Activated naive CD4-positive, alpha-beta T cell treated with anti-CD3 and anti-CD28 coated beads, Interleukin-2, amount 50 U/mL, for 24 hours (primary cell): ENCODE measurements at regions not wholly inside any gene's neighbourhood (a gene's known extent, or its start where the extent isn't known, plus 50 kb on each side); places are given as distances from the start of the nearest gene placed in this dataset.

Experiments used
- H3K27ac Mint-ChIP-seq: one replicate; pipeline ENCODE4 v1.8.0; 2021; ENCODE audit warnings: mild to moderate bottlenecking, mixed read lengths
- H3K27me3 Mint-ChIP-seq: one replicate; pipeline ENCODE4 v1.8.0; 2021; ENCODE audit warnings: mixed read lengths
- H3K36me3 Mint-ChIP-seq: one replicate; pipeline ENCODE4 v1.8.0; 2021; ENCODE audit warnings: mixed read lengths
- H3K4me1 Mint-ChIP-seq: one replicate; pipeline ENCODE4 v1.8.0; 2021; ENCODE audit warnings: mixed read lengths
- H3K4me3 Mint-ChIP-seq: one replicate; pipeline ENCODE4 v1.8.0; 2021; ENCODE audit warnings: mild to moderate bottlenecking, mixed read lengths
- H3K9me3 Mint-ChIP-seq: one replicate; pipeline ENCODE4 v1.8.0; 2021; ENCODE audit warnings: mixed read lengths

DNA sequence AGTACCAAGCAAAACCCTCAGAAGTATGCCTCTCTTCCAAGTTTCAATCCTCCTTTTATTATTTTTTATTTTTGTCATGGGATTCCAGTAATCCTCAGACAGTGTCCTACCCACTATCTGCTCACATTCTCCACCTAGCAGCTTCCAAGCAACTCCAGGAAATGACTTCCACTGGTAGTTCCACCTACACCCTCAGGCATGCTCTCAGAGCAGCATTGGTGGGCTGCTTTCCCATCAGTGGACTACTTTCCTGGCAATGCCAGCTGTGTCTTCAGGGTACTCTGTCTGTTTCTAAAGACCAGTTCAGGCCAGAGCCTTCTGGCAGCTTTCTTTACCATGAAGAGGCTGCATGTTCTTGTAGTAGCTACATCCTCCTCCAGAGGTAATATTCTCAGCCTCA, 244.0 kb downstream of the HGF start:
- no peaks in the 10 kb centered on the region for H3K27me3 Mint-ChIP-seq
- H3K9me3 Mint-ChIP-seq = no peaks in the 10 kb centered on the region
- H3K27ac Mint-ChIP-seq = no peak overlapping the region
- H3K4me1 Mint-ChIP-seq = no peaks in the 10 kb centered on the region
- H3K4me3 Mint-ChIP-seq = no peak overlapping the region
- H3K36me3 Mint-ChIP-seq = no peaks in the 10 kb centered on the region

DNA sequence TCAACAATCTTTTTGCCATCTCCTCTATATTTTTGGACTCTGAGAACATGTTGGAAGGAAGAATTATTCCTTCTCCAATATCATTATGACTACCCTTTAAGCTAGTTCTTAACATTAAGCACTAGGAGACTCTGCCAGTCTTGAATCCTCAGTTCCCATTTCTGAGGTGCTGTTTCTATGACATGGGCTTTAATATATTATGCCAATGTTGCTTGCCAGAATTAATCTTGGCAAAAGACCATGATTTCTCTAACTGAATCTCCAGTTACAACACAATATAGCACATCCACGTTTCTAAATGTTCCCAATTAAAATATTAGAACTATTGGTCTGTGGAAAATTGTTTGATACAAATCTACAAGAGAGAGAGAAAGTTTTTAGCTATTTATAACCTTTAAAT, 250.0 kb downstream of the HGF start:
- H3K9me3 Mint-ChIP-seq = no peaks in the 10 kb centered on the region
- no peak overlapping the region for H3K4me3 Mint-ChIP-seq
- H3K36me3 Mint-ChIP-seq = no peaks in the 10 kb centered on the region
- no peaks in the 10 kb centered on the region for H3K27me3 Mint-ChIP-seq
- no peak overlapping the region for H3K27ac Mint-ChIP-seq
- no peaks in the 10 kb centered on the region for H3K4me1 Mint-ChIP-seq

DNA sequence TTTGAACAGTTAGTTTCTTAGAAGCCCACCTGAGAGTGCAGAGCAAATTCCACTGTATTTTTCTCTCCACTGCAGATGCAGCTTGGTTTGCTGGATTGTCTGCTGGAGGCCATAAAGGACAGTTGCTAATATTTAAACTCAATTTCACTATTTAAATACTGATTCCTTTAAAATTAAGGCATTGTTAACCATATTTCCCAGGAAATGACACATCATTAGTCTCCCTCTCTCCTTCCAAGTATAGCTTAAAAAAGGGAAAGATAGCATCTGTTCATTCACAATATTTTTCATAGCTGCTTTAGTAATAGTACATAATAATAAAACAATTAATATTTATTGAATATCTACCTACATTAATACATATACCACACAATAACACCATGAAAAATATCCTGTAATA, 252.9 kb downstream of the HGF start:
- Mint-ChIP-seq H3K9me3 (peaks cover 5% of the 10 kb centered on the region), H3K36me3 (no peaks in the 10 kb centered on the region), H3K4me3 (no peak overlapping the region), H3K27ac (no peak overlapping the region), H3K27me3 (no peaks in the 10 kb centered on the region), H3K4me1 (no peaks in the 10 kb centered on the region)

DNA sequence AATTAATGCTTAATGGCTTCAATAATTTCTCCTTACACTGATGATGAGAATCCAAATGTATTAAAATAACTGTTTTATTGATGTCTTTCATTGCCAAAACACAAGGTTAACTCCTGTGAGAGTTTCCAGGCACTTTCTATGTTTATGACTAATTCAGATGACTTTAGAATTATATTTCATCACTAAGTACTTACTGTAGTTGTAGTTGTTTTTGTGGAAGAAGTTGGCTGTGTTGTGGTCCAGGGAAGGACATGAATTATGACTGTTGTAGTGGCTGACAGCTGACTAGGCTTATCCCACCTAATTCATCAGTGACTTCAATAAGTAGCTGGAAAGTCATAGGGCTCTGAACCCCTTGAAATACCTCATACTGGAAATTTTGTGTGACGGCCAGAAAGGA, 254.8 kb downstream of the HGF start:
- no peak overlapping the region for H3K27ac Mint-ChIP-seq
- no peaks in the 10 kb centered on the region for H3K4me1 Mint-ChIP-seq
- H3K9me3 Mint-ChIP-seq = peaks cover 5% of the 10 kb centered on the region
- no peaks in the 10 kb centered on the region for H3K36me3 Mint-ChIP-seq
- no peak overlapping the region for H3K4me3 Mint-ChIP-seq
- H3K27me3 Mint-ChIP-seq = no peaks in the 10 kb centered on the region

DNA sequence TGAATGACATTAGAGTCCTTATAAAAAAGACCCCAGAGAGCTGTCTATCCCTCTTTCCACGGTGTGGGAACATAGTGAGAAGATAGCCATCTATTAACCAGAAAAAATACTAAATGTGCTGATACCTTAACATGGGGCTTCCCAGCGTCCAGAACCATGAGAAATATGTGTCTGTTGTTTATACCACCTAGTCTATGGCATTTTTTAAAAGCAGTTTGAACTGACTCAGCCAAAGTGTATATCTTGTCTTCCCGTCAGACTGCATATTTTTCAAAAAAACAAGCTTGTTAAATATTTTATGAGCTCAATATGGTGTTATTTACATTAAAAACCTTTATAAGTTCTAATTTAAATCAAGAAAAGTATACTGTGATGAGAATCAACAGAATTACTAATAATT, 255.3 kb downstream of the HGF start:
- no peaks in the 10 kb centered on the region for H3K36me3 Mint-ChIP-seq
- H3K27ac Mint-ChIP-seq = no peak overlapping the region
- no peak overlapping the region for H3K4me3 Mint-ChIP-seq

DNA sequence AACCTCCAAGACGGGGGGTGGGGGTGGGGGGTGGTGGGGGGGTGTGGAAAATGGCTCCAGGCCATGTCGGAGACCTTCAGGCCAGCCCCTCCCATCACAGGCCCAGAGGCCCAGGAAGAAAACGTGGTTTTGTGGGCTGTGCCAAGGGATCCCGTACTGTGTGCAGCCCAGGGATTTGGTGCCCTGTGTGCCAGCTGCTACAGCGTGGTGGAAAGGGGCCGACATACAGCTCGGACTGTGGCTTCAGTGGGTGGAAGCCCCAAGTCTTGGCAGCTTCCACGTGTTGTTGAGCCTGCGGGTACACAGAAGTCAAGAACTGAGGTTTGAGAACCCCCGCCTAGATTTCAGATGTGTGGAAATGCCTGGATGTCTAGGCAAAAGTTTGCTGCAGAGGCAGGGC, 259.7 kb downstream of the HGF start:
- Mint-ChIP-seq H3K9me3 (peaks cover 5% of the 10 kb centered on the region), H3K27me3 (no peaks in the 10 kb centered on the region), H3K4me3 (no peak overlapping the region)

More for the DNA sequence above, 255.3 kb downstream of the HGF start:
- no peaks in the 10 kb centered on the region for H3K27me3 Mint-ChIP-seq
- H3K4me1 Mint-ChIP-seq = no peaks in the 10 kb centered on the region
- H3K9me3 Mint-ChIP-seq = peaks cover 5% of the 10 kb centered on the region

DNA sequence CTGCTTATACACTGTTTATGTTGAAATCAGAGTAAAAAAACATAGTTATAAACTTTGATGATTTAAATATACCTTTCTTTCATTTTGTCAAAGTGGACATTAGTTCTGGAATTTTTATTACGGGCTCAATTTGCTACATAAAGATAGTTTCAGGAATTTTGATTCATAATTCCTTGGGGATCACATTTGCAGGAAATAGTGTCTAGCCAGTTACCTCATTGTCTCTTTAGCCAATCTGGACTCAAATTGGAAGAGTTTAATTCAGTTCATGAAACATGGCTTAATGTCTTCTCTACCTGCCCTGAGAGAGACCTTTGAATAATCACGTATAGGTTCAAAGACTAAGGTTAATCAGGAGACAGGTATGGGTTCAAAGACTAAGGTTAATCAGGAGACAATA, 262.6 kb downstream of the HGF start:
- no peaks in the 10 kb centered on the region for H3K4me1 Mint-ChIP-seq
- H3K4me3 Mint-ChIP-seq = no peak overlapping the region
- H3K9me3 Mint-ChIP-seq = no peaks in the 10 kb centered on the region
- H3K36me3 Mint-ChIP-seq = no peaks in the 10 kb centered on the region
- H3K27ac Mint-ChIP-seq = no peak overlapping the region
- no peaks in the 10 kb centered on the region for H3K27me3 Mint-ChIP-seq

More for the DNA sequence above, 259.7 kb downstream of the HGF start:
- Mint-ChIP-seq H3K4me1 (no peaks in the 10 kb centered on the region), H3K36me3 (no peaks in the 10 kb centered on the region), H3K27ac (no peak overlapping the region)

DNA sequence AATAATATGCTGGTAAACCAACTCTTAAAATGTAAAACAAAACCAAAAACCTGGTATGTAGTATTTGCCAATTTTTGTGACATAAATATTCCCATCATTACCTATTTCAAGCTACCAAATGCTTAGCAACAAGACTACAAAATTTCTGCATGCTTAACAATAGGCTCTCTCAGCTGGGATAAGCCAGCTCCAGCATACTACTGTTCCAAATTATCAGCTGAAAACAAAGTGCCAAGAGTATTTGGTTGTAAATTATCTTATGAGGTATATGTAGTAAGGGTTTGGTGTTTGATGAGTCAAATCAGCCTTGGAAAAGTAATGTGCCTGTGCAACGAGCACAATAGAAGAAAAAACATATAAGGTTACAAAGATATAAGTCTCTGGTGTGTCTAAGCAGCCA, 263.2 kb downstream of the HGF start:
- no peaks in the 10 kb centered on the region for H3K36me3 Mint-ChIP-seq
- no peaks in the 10 kb centered on the region for H3K4me1 Mint-ChIP-seq
- no peaks in the 10 kb centered on the region for H3K9me3 Mint-ChIP-seq
- H3K27ac Mint-ChIP-seq = no peak overlapping the region
- no peak overlapping the region for H3K4me3 Mint-ChIP-seq
- no peaks in the 10 kb centered on the region for H3K27me3 Mint-ChIP-seq

DNA sequence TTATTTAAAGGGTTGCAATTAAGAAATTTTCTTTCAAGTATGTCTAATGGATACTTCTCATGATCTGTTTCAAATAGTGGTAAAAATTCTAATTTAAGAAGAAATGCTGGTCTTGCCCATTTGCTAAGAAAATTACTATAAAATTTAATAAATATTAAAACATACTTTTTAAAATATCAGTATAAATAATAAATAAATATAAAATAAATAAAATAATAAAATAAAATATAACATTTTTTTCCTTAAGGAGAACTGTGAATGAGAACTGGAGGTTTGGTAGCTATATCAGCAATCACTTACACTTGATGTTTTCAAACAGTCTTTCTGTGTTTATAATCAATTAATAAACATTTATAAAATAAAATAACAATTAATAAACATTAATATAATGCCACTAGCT, 266.1 kb downstream of the HGF start:
- Mint-ChIP-seq H3K9me3 (no peaks in the 10 kb centered on the region), H3K27ac (no peak overlapping the region), H3K36me3 (no peaks in the 10 kb centered on the region), H3K4me1 (no peaks in the 10 kb centered on the region), H3K4me3 (no peak overlapping the region), H3K27me3 (no peaks in the 10 kb centered on the region)

DNA sequence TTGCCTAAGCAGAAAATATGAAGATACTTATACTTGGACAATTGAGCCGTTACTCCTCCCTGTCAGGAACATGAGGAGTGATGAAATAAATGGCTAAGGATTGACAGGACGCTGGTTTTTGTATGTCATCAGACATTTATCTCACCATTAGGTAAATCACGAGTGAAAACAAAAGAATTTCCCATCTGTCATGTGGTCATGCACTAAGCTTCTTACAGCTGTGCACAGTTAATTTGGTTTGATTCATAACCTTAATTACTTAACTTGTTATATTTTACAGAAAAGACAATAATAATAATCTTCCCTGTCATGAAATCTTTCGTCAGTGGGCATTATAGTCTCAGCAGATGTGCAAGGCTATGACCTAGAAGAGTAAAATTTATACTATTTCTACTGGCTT, 266.5 kb downstream of the HGF start:
- Mint-ChIP-seq H3K9me3 (no peaks in the 10 kb centered on the region), H3K4me1 (no peaks in the 10 kb centered on the region), H3K27me3 (no peaks in the 10 kb centered on the region), H3K36me3 (no peaks in the 10 kb centered on the region), H3K4me3 (no peak overlapping the region), H3K27ac (no peak overlapping the region)

DNA sequence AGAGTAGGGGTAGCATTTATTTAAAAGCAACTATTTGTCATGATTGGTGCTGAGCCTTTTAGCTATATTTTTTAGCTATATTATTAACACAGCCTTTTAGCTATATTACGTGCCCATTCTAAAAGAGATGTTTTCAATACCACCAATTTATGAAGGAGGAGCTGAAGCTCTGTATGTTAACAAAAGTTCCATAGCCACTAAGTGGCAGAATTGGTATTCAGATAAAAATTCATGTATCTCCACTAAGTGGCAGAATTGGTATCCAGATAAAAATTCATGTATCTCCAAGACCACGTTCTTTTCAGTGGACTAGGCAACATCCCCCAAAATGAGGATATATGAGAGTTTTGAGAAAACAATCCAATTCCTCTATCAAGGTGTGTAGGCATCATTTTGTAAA, 268.6 kb downstream of the HGF start:
- no peak overlapping the region for H3K27ac Mint-ChIP-seq

DNA sequence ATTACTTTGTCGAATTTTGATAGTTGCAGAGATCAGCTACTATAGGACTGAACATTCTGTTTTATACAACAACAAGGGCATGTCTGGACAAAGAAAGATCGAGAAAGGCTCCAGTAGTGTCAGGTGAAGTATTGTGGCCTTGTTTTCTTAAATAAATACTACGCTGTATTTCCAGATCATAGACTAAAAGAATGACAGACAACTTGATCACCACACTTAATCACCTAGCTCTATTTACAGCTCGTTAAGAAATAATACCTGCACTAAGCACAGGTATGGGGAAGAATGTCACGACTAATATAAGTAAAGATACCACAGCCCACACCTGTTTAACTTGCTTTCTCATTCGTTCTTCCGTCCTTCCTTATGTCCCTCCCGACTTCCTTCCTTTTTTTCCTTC, 269.2 kb downstream of the HGF start:
- Mint-ChIP-seq H3K27ac (no peak overlapping the region), H3K27me3 (no peaks in the 10 kb centered on the region), H3K4me1 (no peaks in the 10 kb centered on the region)

More for the DNA sequence above, 268.6 kb downstream of the HGF start:
- Mint-ChIP-seq H3K4me3 (no peak overlapping the region), H3K27me3 (no peaks in the 10 kb centered on the region), H3K4me1 (no peaks in the 10 kb centered on the region), H3K36me3 (no peaks in the 10 kb centered on the region), H3K9me3 (no peaks in the 10 kb centered on the region)

DNA sequence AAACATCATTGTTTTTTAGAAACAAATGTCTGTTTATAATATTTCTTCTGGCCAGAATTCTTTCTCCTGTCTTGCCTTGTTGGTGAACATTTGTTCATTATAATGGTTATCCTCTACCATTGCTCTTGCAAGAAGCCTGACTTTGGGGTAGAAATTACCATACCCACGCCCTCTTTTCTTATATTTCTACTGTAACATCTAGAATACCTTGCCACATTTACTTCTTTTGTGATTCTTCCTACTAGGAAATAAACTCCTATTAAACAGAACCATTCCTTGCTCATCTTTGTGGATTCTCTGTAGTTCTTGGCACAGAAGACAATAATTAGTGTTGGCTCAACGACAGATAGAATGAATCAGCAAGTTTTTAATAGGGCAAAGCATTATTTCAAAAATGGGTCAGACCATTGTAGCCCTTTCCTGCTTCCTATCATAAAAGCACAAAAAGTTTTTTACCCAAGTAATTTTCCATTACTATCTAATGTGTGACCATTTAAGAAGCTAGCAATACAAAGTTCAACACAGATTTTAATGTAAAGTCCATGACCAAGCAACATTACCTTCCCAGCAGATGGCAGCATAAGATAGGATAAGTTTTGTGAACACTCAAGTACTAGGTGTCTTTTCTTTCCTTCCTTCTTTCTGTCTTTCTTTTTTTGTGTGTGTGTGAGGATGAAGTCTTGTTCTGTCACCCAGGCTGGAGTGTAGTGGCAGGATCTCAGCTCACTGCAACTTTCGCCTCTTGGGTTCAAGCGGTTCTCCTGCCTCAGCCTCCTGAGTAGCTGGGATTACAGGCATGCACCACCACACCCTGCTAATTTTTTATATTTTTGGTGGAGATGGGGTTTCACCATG, 270.4 kb downstream of the HGF start:
- H3K4me1 Mint-ChIP-seq = no peaks in the 10 kb centered on the region
- no peak overlapping the region for H3K27ac Mint-ChIP-seq
- no peaks in the 10 kb centered on the region for H3K36me3 Mint-ChIP-seq
- H3K9me3 Mint-ChIP-seq = no peaks in the 10 kb centered on the region
- no peak overlapping the region for H3K4me3 Mint-ChIP-seq
- H3K27me3 Mint-ChIP-seq = no peaks in the 10 kb centered on the region

More for the DNA sequence above, 269.2 kb downstream of the HGF start:
- no peaks in the 10 kb centered on the region for H3K36me3 Mint-ChIP-seq
- H3K4me3 Mint-ChIP-seq = no peak overlapping the region
- no peaks in the 10 kb centered on the region for H3K9me3 Mint-ChIP-seq

DNA sequence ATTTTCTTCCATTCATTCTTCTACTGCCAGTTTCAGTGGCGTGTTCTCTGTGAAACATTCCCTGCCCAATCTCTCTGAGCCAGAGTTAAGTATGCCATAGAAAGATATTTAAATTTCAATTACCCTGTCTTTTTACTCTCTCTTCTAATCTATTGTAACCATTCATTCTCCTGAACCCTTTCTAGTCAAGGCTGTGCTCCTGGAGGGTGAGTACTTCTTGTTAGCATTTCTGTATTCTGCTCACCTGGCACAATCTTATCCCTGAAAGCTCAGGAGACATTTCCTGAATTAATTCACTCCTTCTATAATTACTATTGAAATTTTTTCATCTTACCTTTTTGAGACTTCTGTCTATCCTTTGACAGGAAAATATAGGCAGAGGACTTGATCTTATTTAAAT, 271.7 kb downstream of the HGF start:
- no peaks in the 10 kb centered on the region for H3K27me3 Mint-ChIP-seq
- no peak overlapping the region for H3K27ac Mint-ChIP-seq
- no peaks in the 10 kb centered on the region for H3K36me3 Mint-ChIP-seq
- no peak overlapping the region for H3K4me3 Mint-ChIP-seq
- no peaks in the 10 kb centered on the region for H3K9me3 Mint-ChIP-seq
- no peaks in the 10 kb centered on the region for H3K4me1 Mint-ChIP-seq

DNA sequence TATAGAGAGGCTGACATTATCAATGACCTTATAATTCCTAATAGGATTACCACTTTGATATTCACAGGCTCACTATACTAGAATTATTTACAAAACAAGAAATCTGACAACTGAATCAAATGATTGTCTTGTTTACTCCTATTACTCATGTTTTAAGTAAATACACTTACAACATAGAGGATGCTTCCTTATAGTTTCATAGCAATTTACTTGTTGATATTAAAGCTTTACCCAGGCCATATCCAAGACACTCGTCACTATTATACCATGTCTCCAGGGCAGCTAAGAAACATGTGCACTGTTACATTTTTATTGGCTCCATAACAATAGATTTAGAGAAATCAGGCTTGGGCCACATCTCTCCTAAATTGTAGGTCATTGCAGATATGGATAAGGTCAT, 276.9 kb downstream of the HGF start:
- Mint-ChIP-seq H3K27ac (no peak overlapping the region), H3K4me1 (no peaks in the 10 kb centered on the region), H3K36me3 (no peaks in the 10 kb centered on the region), H3K9me3 (no peaks in the 10 kb centered on the region), H3K4me3 (no peak overlapping the region), H3K27me3 (no peaks in the 10 kb centered on the region)

DNA sequence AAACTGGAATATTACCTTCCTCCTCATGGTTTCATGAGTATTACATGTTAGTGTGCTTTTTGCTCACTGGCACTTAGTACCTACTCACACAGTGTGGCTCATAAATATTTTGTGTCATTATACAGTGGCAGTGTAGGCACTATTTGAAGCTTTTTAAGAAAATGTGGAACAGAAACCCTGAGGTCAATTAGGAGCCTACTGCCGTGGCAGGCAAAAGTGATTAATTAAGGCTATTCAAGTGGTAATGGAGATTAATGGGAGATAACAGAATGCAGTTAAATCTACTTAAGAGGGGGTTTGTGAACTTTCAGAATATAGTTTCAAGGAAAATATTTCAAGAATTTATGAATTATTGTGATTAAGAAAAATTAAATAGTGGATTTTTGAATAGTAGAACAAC, 277.6 kb downstream of the HGF start:
- no peaks in the 10 kb centered on the region for H3K9me3 Mint-ChIP-seq
- no peak overlapping the region for H3K27ac Mint-ChIP-seq
- H3K36me3 Mint-ChIP-seq = no peaks in the 10 kb centered on the region
- no peaks in the 10 kb centered on the region for H3K27me3 Mint-ChIP-seq
- no peaks in the 10 kb centered on the region for H3K4me1 Mint-ChIP-seq
- no peak overlapping the region for H3K4me3 Mint-ChIP-seq

DNA sequence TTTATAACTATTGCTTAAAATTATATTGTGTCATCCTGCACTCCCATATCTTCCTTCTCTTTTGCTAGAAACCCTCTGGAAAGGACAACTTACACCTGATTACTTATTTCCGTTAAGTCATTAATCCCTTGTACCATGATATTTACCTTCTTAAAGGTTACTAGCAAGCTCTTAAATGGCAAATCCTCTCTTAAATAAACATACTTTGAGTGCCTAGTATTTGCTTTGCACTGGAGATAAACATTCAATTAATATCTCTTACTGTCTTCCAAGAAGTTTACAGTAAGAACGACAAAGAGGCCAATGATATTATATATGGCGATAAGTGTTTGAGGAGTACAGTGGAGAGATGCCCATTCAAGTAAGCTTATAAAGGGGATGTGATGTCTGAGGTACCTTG, 278.3 kb downstream of the HGF start:
- Mint-ChIP-seq H3K4me1 (no peaks in the 10 kb centered on the region), H3K9me3 (no peaks in the 10 kb centered on the region), H3K27me3 (no peaks in the 10 kb centered on the region), H3K36me3 (no peaks in the 10 kb centered on the region), H3K4me3 (no peak overlapping the region), H3K27ac (no peak overlapping the region)
